ENCODE measurements at regions not wholly inside any gene's neighbourhood (a gene's known extent, or its start where the extent isn't known, plus 50 kb on each side); places are given as distances from the start of the nearest gene placed in this dataset.

- no peak overlapping the region for H3K4me3 ChIP-seq (replicated peaks in 1 of 3; ENCODE audit: insufficient read depth in 1 of 3, low read depth in 1 of 3, low read length in 3 of 3)
- no peaks in the 10 kb centered on the region for H4K20me1 ChIP-seq (replicated peaks; ENCODE audit: control insufficient read depth, extremely low read depth, insufficient read depth, low read length)
- no peaks in the 10 kb centered on the region for H3K4me1 ChIP-seq (ENCODE audit: control insufficient read depth, extremely low read depth, insufficient read depth, low read length)
- no peak for FAIRE-seq
- DNase-seq (ENCODE audit: low read depth, low spot score) = no peak
- TF ChIP-seq MYC (IDR thresholded peaks at IDR 0.05; ENCODE audit: low read depth, low read length) (no peak), GATA2 (IDR thresholded peaks at IDR 0.05; ENCODE audit: insufficient read depth, insufficient read length, low read depth, low read length) (no peak), EZH2 (IDR thresholded peaks at IDR 0.05; ENCODE audit: borderline replicate concordance, low read depth, low read length, severe bottlenecking) (no peak), MAX (IDR thresholded peaks at IDR 0.05; ENCODE audit: insufficient read depth, insufficient read length) (no peak), POLR2A (IDR thresholded peaks at IDR 0.05; ENCODE audit: low read depth, low read length) (no peak), JUN (IDR thresholded peaks at IDR 0.05; ENCODE audit: borderline replicate concordance, insufficient read depth, insufficient read length, low read depth) (no peak), POLR2AphosphoS5 (IDR thresholded peaks at IDR 0.05; ENCODE audit: insufficient read depth, low read depth, low read length) (no peak), CTCF (IDR thresholded peaks at IDR 0.05; ENCODE audit: extremely low read depth in 1 of 2, insufficient read depth in 1 of 2, low read depth in 1 of 2, low read length in 2 of 2) (no peak), FOS (IDR thresholded peaks at IDR 0.05; ENCODE audit: borderline replicate concordance, insufficient read depth, low read length) (no peak)
- intact Hi-C loops (cut with micrococcal nuclease) (no loop called here), dilution Hi-C loops (cut with MboI; ENCODE audit: extremely low pct_ligation_motif_present, low sequenced_read_pairs) (no loop called here)
- H2AFZ ChIP-seq (ENCODE audit: low read depth, low read length) = no peak overlapping the region
- no TSS peak for BruUV-seq (replicated peaks)
- POLR2A ChIA-PET = no interaction called here
- H3K27me3 ChIP-seq (ENCODE audit: control insufficient read depth in 2 of 2, insufficient read depth in 2 of 2, low read length in 2 of 2) = no peaks in the 10 kb centered on the region
- H3K4me2 ChIP-seq (ENCODE audit: insufficient read depth, low read length) = no peak overlapping the region
- no peaks in the 10 kb centered on the region for H3K36me3 ChIP-seq (ENCODE audit: control insufficient read depth in 2 of 2, extremely low read depth in 1 of 2, insufficient read depth in 2 of 2, low read length in 2 of 2)
- H3K9ac ChIP-seq (replicated peaks; ENCODE audit: extremely low read depth, insufficient read depth, low read length) = no peak overlapping the region
- CTCF ChIA-PET = no interaction called here
- H3K9me3 ChIP-seq (replicated peaks; ENCODE audit: control insufficient read depth, insufficient read depth, low read length) = no peaks in the 10 kb centered on the region
- H3K79me2 ChIP-seq (ENCODE audit: control insufficient read depth, insufficient read depth, low read length) = no peaks in the 10 kb centered on the region
- H3K9me1 ChIP-seq (replicated peaks; ENCODE audit: control insufficient read depth, extremely low read depth, insufficient read depth, low read length) = no peaks in the 10 kb centered on the region
- H3K27ac ChIP-seq (ENCODE audit: insufficient read depth, low read depth, low read length) = no peak overlapping the region
Measured at GRCh38 chr2:129754831-129755230, 224.6 kb upstream of the RAB6C start.
